Naive thymus-derived CD4-positive, alpha-beta T cell (primary cell): ENCODE measurements at regions not wholly inside any gene's neighbourhood (a gene's known extent, or its start where the extent isn't known, plus 50 kb on each side); places are given as distances from the start of the nearest gene placed in this dataset.

ENCODE experiments used
- ATAC-seq: fragments of 150-1000 bp; cut with Tn5 transposase; 2 replicates; pipeline ENCODE4 v1.10.0; 2021; ENCODE audit warnings: mild to moderate bottlenecking, moderate library complexity
- CTCF ChIA-PET: fragments of 350-600 bp; sonication (Branson Sonifier 250); formaldehyde crosslinking; loops from one replicate; lab custom pipeline; 2021; ENCODE audit warnings: antibody characterized with exemption; lab: Charles Lee
- POLR2A ChIA-PET: fragments of 350-600 bp; sonication (Branson Sonifier 250); formaldehyde crosslinking; loops from one replicate; lab custom pipeline; 2021; ENCODE audit warnings: antibody characterized with exemption, inconsistent platforms; lab: Charles Lee
- DNase-seq, 9 donors: peaks; one replicate each; pipeline versions ENCODE4 v3.0.0 to v3.0.0-alpha.2; 2020 to 2022; ENCODE audit warnings: mixed read lengths in 1 of 9
- H3K27ac ChIP-seq: one replicate; pipeline ENCODE4 v1.7.0; 2013; ENCODE audit warnings: mild to moderate bottlenecking, low read depth, low read length, moderate library complexity
- H3K27me3 ChIP-seq, 2 donors: one replicate each; pipeline ENCODE4 v1.7.0; 2013; ENCODE audit warnings: low read length in 2 of 2, mild to moderate bottlenecking in 2 of 2, moderate library complexity in 2 of 2; ENCODE audit not compliant: control insufficient read depth in 2 of 2, insufficient read depth in 2 of 2
- H3K36me3 ChIP-seq, 3 experiments: 1 replicate in 2 of 3; 2 replicates in 1 of 3; pipeline ENCODE4 v1.7.0; 2013; ENCODE audit warnings: low read length in 3 of 3, mild to moderate bottlenecking in 3 of 3, moderate library complexity in 1 of 3; ENCODE audit not compliant: insufficient read depth in 3 of 3, control insufficient read depth in 2 of 3
- H3K4me1 ChIP-seq, 2 donors: one replicate each; pipeline ENCODE4 v1.7.0; 2013; ENCODE audit warnings: low read length in 2 of 2, mild to moderate bottlenecking in 2 of 2, moderate library complexity in 1 of 2; ENCODE audit not compliant: control insufficient read depth in 2 of 2, insufficient read depth in 2 of 2
- H3K4me3 ChIP-seq: 2 replicates; pipeline ENCODE4 v1.7.0; 2013; ENCODE audit warnings: mild to moderate bottlenecking, low read length
- H3K9me3 ChIP-seq, 3 experiments: 1 replicate in 2 of 3; 2 replicates in 1 of 3; pipeline ENCODE4 v1.7.0; 2013; ENCODE audit warnings: low read length in 3 of 3; ENCODE audit not compliant: control insufficient read depth in 2 of 3
- H3K27ac Mint-ChIP-seq, 9 donors: one replicate each; pipeline ENCODE4 v1.8.0; 2020 to 2022; ENCODE audit warnings: mixed read lengths in 9 of 9, mild to moderate bottlenecking in 8 of 9, moderate library complexity in 5 of 9, inconsistent platforms in 2 of 9
- H3K27me3 Mint-ChIP-seq, 5 donors: one replicate each; pipeline ENCODE4 v1.8.0; 2021 to 2022; ENCODE audit warnings: mixed read lengths in 5 of 5, mild to moderate bottlenecking in 1 of 5
- H3K36me3 Mint-ChIP-seq, 5 donors: one replicate each; pipeline ENCODE4 v1.8.0; 2020 to 2022; ENCODE audit warnings: mixed read lengths in 5 of 5, mild to moderate bottlenecking in 3 of 5, inconsistent platforms in 1 of 5
- H3K4me1 Mint-ChIP-seq, 7 donors: one replicate each; pipeline ENCODE4 v1.8.0; 2020 to 2022; ENCODE audit warnings: mixed read lengths in 7 of 7, mild to moderate bottlenecking in 3 of 7, inconsistent platforms in 1 of 7
- H3K4me3 Mint-ChIP-seq, 10 donors: one replicate each; pipeline ENCODE4 v1.8.0; 2020 to 2022; ENCODE audit warnings: mild to moderate bottlenecking in 10 of 10, mixed read lengths in 10 of 10, moderate library complexity in 6 of 10, inconsistent platforms in 2 of 10
- H3K9me3 Mint-ChIP-seq, 11 donors: one replicate each; pipeline ENCODE4 v1.8.0; 2020 to 2022; ENCODE audit warnings: mixed read lengths in 11 of 11, mild to moderate bottlenecking in 4 of 11, inconsistent platforms in 1 of 11, moderate library complexity in 1 of 11
- intact Hi-C, 2 donors: fragments of 100-400 bp; cut with micrococcal nuclease; formaldehyde crosslinking; loops; one replicate each; pipeline ENCODE4 v1.15.1; 2023

- DNase-seq (no peak), ATAC-seq (no peak)
- peaks cover 2 to 17% (median 10%) of the 10 kb centered on the region in 11 donors for H3K9me3 Mint-ChIP-seq
- no peaks in the 10 kb centered on the region for H3K27me3 ChIP-seq
- H3K27me3 Mint-ChIP-seq = no peaks in the 10 kb centered on the region
- ChIA-PET POLR2A (no interaction called here), CTCF (interaction anchor here (0.6 kb wide), 1 partner anchor 723 kb away, joined by 3 read pairs; no protein-coding TSS in a partner anchor)
- intact Hi-C loops = no loop called here
- H3K9me3 ChIP-seq = no peaks in the 10 kb centered on the region
- no peak overlapping the region for H3K4me3 ChIP-seq
- H3K4me3 Mint-ChIP-seq = no peak overlapping the region
- H3K27ac Mint-ChIP-seq = no peak overlapping the region
- no peaks in the 10 kb centered on the region for H3K36me3 ChIP-seq
- H3K4me1 ChIP-seq = no peaks in the 10 kb centered on the region
- no peaks in the 10 kb centered on the region for H3K4me1 Mint-ChIP-seq
- no peak overlapping the region for H3K27ac ChIP-seq
- peaks cover 0 to 3% (median 0%) of the 10 kb centered on the region in 5 donors for H3K36me3 Mint-ChIP-seq
Observed at GRCh38 chr13:80989241-80989640, 648.3 kb upstream of the SPRY2 start.

GRCh38 chr13:80988391-80989151, 647.6 kb upstream of the SPRY2 start:
- peaks cover 2 to 17% (median 10%) of the 10 kb centered on the region in 11 donors for H3K9me3 Mint-ChIP-seq
- Histone ChIP-seq H3K36me3 (no peaks in the 10 kb centered on the region), H3K4me3 (no peak overlapping the region), H3K27me3 (no peaks in the 10 kb centered on the region), H3K27ac (no peak overlapping the region), H3K4me1 (no peaks in the 10 kb centered on the region), H3K9me3 (no peaks in the 10 kb centered on the region)
- no peaks in the 10 kb centered on the region for H3K4me1 Mint-ChIP-seq
- ChIA-PET POLR2A (no interaction called here), CTCF (no interaction called here)
- no peak for DNase-seq
- ATAC-seq = no peak
- intact Hi-C loops = no loop called here
- H3K27me3 Mint-ChIP-seq = no peaks in the 10 kb centered on the region
- H3K36me3 Mint-ChIP-seq = peaks cover 0 to 3% (median 0%) of the 10 kb centered on the region in 5 donors
- no peak overlapping the region for H3K4me3 Mint-ChIP-seq
- no peak overlapping the region for H3K27ac Mint-ChIP-seq

GRCh38 chr13:80979035-80979641, 638.2 kb upstream of the SPRY2 start:
- Mint-ChIP-seq H3K4me1 (no peaks in the 10 kb centered on the region), H3K27me3 (no peaks in the 10 kb centered on the region), H3K27ac (no peak overlapping the region), H3K9me3 (peaks cover 0 to 3% (median 0%) of the 10 kb centered on the region in 11 donors), H3K36me3 (no peaks in the 10 kb centered on the region), H3K4me3 (no peak overlapping the region)
- DNase-seq = peak in 2 of 9 donors; percentile 2 to 19
- Histone ChIP-seq H3K27me3 (no peaks in the 10 kb centered on the region), H3K27ac (no peak overlapping the region), H3K4me3 (no peak overlapping the region), H3K9me3 (no peaks in the 10 kb centered on the region), H3K36me3 (no peaks in the 10 kb centered on the region), H3K4me1 (no peaks in the 10 kb centered on the region)
- POLR2A ChIA-PET = no interaction called here
- intact Hi-C loops = loop anchor here in 1 of 2 donors (1.0 kb wide), 1 partner anchor 38 kb away; no protein-coding TSS in a partner anchor
- CTCF ChIA-PET = interaction anchor here (0.6 kb wide), 1 partner anchor 1284 kb away, joined by 3 read pairs; no protein-coding TSS in a partner anchor
- ATAC-seq = no peak

- intact Hi-C loops = no loop called here
- no peak overlapping the region for H3K4me3 ChIP-seq
- H3K4me3 Mint-ChIP-seq = no peak overlapping the region
- ATAC-seq = no peak
- no peak overlapping the region for H3K27ac Mint-ChIP-seq
- H3K4me1 Mint-ChIP-seq = no peaks in the 10 kb centered on the region
- H3K27me3 ChIP-seq = no peaks in the 10 kb centered on the region
- H3K4me1 ChIP-seq = no peaks in the 10 kb centered on the region
- DNase-seq = no peak
- POLR2A ChIA-PET = no interaction called here
- H3K27me3 Mint-ChIP-seq = no peaks in the 10 kb centered on the region
- CTCF ChIA-PET = no interaction called here
- no peak overlapping the region for H3K27ac ChIP-seq
- no peaks in the 10 kb centered on the region for H3K36me3 Mint-ChIP-seq
- no peaks in the 10 kb centered on the region for H3K36me3 ChIP-seq
- H3K9me3 Mint-ChIP-seq = peaks cover 0 to 2% (median 0%) of the 10 kb centered on the region in 11 donors
- H3K9me3 ChIP-seq = no peaks in the 10 kb centered on the region
Observed at GRCh38 chr13:80977168-80977567, 636.2 kb upstream of the SPRY2 start.

- Mint-ChIP-seq H3K27ac (no peak overlapping the region), H3K9me3 (peaks cover 0 to 6% (median 0%) of the 10 kb centered on the region in 11 donors), H3K4me3 (no peak overlapping the region), H3K4me1 (no peaks in the 10 kb centered on the region), H3K36me3 (no peaks in the 10 kb centered on the region), H3K27me3 (no peaks in the 10 kb centered on the region)
- intact Hi-C loops = no loop called here
- Histone ChIP-seq H3K36me3 (no peaks in the 10 kb centered on the region), H3K4me1 (no peaks in the 10 kb centered on the region), H3K27ac (no peak overlapping the region), H3K27me3 (no peaks in the 10 kb centered on the region), H3K9me3 (no peaks in the 10 kb centered on the region), H3K4me3 (no peak overlapping the region)
- CTCF ChIA-PET = no interaction called here
- no peak for ATAC-seq
- no peak for DNase-seq
- POLR2A ChIA-PET = no interaction called here
Observed at GRCh38 chr13:80975903-80976302, 635.0 kb upstream of the SPRY2 start.

- Mint-ChIP-seq H3K36me3 (no peaks in the 10 kb centered on the region), H3K9me3 (peaks cover 0 to 6% (median 0%) of the 10 kb centered on the region in 11 donors), H3K4me1 (no peaks in the 10 kb centered on the region), H3K27me3 (no peaks in the 10 kb centered on the region), H3K27ac (no peak overlapping the region), H3K4me3 (no peak overlapping the region)
- H3K4me1 ChIP-seq = no peaks in the 10 kb centered on the region
- no peaks in the 10 kb centered on the region for H3K27me3 ChIP-seq
- H3K27ac ChIP-seq = no peak overlapping the region
- no peaks in the 10 kb centered on the region for H3K36me3 ChIP-seq
- no peak for ATAC-seq
- ChIA-PET POLR2A (no interaction called here), CTCF (no interaction called here)
- H3K4me3 ChIP-seq = no peak overlapping the region
- intact Hi-C loops = no loop called here
- H3K9me3 ChIP-seq = no peaks in the 10 kb centered on the region
- DNase-seq = no peak
Observed at GRCh38 chr13:80973721-80974120, 632.8 kb upstream of the SPRY2 start.
